Ureter (tissue), 1 donor: ENCODE measurements at regions not wholly inside any gene's neighbourhood (a gene's known extent, or its start where the extent isn't known, plus 50 kb on each side); places are given as distances from the start of the nearest gene placed in this dataset.
A peak's percentile ranks its signal among the peaks of the same experiment; 100 is the strongest.

Experiments used
- DNase-seq: peaks from one replicate; pipeline ENCODE4 v3.0.0-alpha.2; 2020; ENCODE audit warnings: low spot score
- donor health status: DM: yes; HTN: yes; CAD: no.

GRCh38 chr14:22159957-22160356, 429.1 kb downstream of the DAD1 start:
- DNase-seq: no peak

GRCh38 chr14:22159099-22159498, 429.9 kb downstream of the DAD1 start:
- DNase-seq: peak; percentile 65

- DNase-seq: no peak
Observed at GRCh38 chr14:22158560-22158959, 430.5 kb downstream of the DAD1 start.

- no peak for DNase-seq
Observed at GRCh38 chr14:22155571-22155970, 433.5 kb downstream of the DAD1 start.

GRCh38 chr14:22152903-22153302, 436.1 kb downstream of the DAD1 start:
- no peak for DNase-seq

GRCh38 chr14:22152161-22152870, 436.7 kb downstream of the DAD1 start:
- DNase-seq: no peak

GRCh38 chr14:22151121-22151520, 437.9 kb downstream of the DAD1 start:
- DNase-seq: no peak

- no peak for DNase-seq
Observed at GRCh38 chr14:22149058-22149457, 440.0 kb downstream of the DAD1 start.

- DNase-seq: no peak
Observed at GRCh38 chr14:22147716-22148115, 441.3 kb downstream of the DAD1 start.

GRCh38 chr14:22143363-22143762, 445.7 kb downstream of the DAD1 start:
- no peak for DNase-seq

GRCh38 chr14:22140633-22141032, 448.4 kb downstream of the DAD1 start:
- no peak for DNase-seq

GRCh38 chr14:22131749-22132476, 457.1 kb downstream of the DAD1 start:
- no peak for DNase-seq

- no peak for DNase-seq
Observed at GRCh38 chr14:22124073-22124613, 450.5 kb upstream of the OR4E1 start.

- no peak for DNase-seq
Observed at GRCh38 chr14:22122829-22123560, 449.4 kb upstream of the OR4E1 start.

- DNase-seq: no peak
Observed at GRCh38 chr14:22122227-22122818, 448.7 kb upstream of the OR4E1 start.

- no peak for DNase-seq
Observed at GRCh38 chr14:22118899-22119477, 445.4 kb upstream of the OR4E1 start.

- no peak for DNase-seq
Observed at GRCh38 chr14:22113401-22113800, 439.8 kb upstream of the OR4E1 start.

- DNase-seq: no peak
Observed at GRCh38 chr14:22112004-22112403, 438.4 kb upstream of the OR4E1 start.

- DNase-seq: no peak
Observed at GRCh38 chr14:22107753-22108152, 434.1 kb upstream of the OR4E1 start.

GRCh38 chr14:22106700-22107697, 433.4 kb upstream of the OR4E1 start:
- no peak for DNase-seq
